CD4-positive, alpha-beta memory T cell (primary cell): ENCODE measurements at regions not wholly inside any gene's neighbourhood (a gene's known extent, or its start where the extent isn't known, plus 50 kb on each side); places are given as distances from the start of the nearest gene placed in this dataset.
A peak's percentile ranks its signal among the peaks of the same experiment; 100 is the strongest.

Source experiments
- CTCF ChIA-PET: fragments of 350-600 bp; sonication (Branson Sonifier 250); formaldehyde crosslinking; loops from one replicate; lab custom pipeline; 2021; ENCODE audit warnings: inconsistent platforms; ENCODE audit not compliant: partially characterized antibody; lab: Charles Lee
- POLR2A ChIA-PET: fragments of 350-600 bp; sonication (Branson Sonifier 250); formaldehyde crosslinking; loops from one replicate; lab custom pipeline; 2021; ENCODE audit not compliant: partially characterized antibody; lab: Charles Lee
- DNase-seq, 5 donors: peaks; one replicate each; pipeline versions ENCODE4 v3.0.0 to v3.0.0-alpha.2; 2020 to 2022; ENCODE audit warnings: mixed read lengths in 1 of 5
- H3K27ac ChIP-seq: one replicate; pipeline ENCODE4 v1.7.0; 2013; ENCODE audit warnings: low read depth, low read length
- H3K27me3 ChIP-seq: 2 replicates; pipeline ENCODE4 v1.7.0; 2013; ENCODE audit warnings: mild to moderate bottlenecking, low read length, moderate library complexity; ENCODE audit not compliant: insufficient read depth
- H3K36me3 ChIP-seq: 2 replicates; pipeline ENCODE4 v1.7.0; 2013; ENCODE audit warnings: mild to moderate bottlenecking, low read length, moderate library complexity; ENCODE audit not compliant: insufficient read depth
- H3K4me1 ChIP-seq: 2 replicates; pipeline ENCODE4 v1.7.0; 2013; ENCODE audit warnings: mild to moderate bottlenecking, low read length, moderate library complexity; ENCODE audit not compliant: insufficient read depth
- H3K4me3 ChIP-seq, 2 donors: one replicate each; pipeline ENCODE4 v1.7.0; 2013; ENCODE audit warnings: low read length in 2 of 2, mild to moderate bottlenecking in 1 of 2
- H3K9me3 ChIP-seq, 2 donors: one replicate each; pipeline ENCODE4 v1.7.0; 2013; ENCODE audit warnings: low read length in 2 of 2, control low read depth in 1 of 2; ENCODE audit not compliant: control insufficient read depth in 1 of 2
- H3K27ac Mint-ChIP-seq, 7 donors: one replicate each; pipeline ENCODE4 v1.8.0; 2020 to 2021; ENCODE audit warnings: mixed read lengths in 7 of 7, mild to moderate bottlenecking in 6 of 7, inconsistent platforms in 3 of 7, moderate library complexity in 3 of 7
- H3K27me3 Mint-ChIP-seq, 2 donors: one replicate each; pipeline ENCODE4 v1.8.0; 2020 to 2021; ENCODE audit warnings: mixed read lengths in 2 of 2
- H3K36me3 Mint-ChIP-seq, 2 donors: one replicate each; pipeline ENCODE4 v1.8.0; 2020 to 2021; ENCODE audit warnings: mixed read lengths in 2 of 2, inconsistent platforms in 1 of 2, mild to moderate bottlenecking in 1 of 2
- H3K4me1 Mint-ChIP-seq, 4 donors: one replicate each; pipeline ENCODE4 v1.8.0; 2020 to 2021; ENCODE audit warnings: mixed read lengths in 4 of 4, mild to moderate bottlenecking in 1 of 4
- H3K4me3 Mint-ChIP-seq, 8 donors: one replicate each; pipeline ENCODE4 v1.8.0; 2020 to 2021; ENCODE audit warnings: mixed read lengths in 8 of 8, mild to moderate bottlenecking in 7 of 8, moderate library complexity in 6 of 8, inconsistent platforms in 3 of 8
- H3K9me3 Mint-ChIP-seq, 8 donors: one replicate each; pipeline ENCODE4 v1.8.0; 2020 to 2021; ENCODE audit warnings: mixed read lengths in 8 of 8, mild to moderate bottlenecking in 5 of 8, inconsistent platforms in 3 of 8, moderate library complexity in 1 of 8
- intact Hi-C: fragments of 100-400 bp; cut with micrococcal nuclease; formaldehyde crosslinking; loops from one replicate; pipeline ENCODE4 v1.15.1; 2023

DNA sequence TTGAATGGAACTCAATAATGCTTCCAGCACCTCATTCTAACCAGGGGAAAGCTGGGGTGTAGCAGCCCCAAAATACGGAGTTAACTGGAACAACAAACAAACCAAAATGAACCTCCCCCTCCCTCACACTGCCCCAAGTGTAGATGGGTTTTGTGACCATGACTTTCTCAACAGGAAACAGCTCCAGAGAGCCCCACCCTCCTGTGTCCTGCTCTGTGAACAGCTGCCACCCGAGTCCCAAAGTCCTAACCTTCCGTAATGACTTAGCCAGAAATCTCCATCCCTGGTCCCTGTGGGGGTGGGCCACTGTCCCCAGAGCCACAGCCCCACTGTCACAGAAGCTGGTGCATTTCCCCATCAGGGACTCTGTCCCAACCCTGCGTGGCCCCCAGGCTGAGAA lies 155.4 kb downstream of the CRYBB2 start:
- Mint-ChIP-seq H3K27me3 (no peaks in the 10 kb centered on the region), H3K27ac (peak overlapping the region in 1 of 7 donors; percentile 22), H3K9me3 (no peaks in the 10 kb centered on the region), H3K4me1 (peaks cover 0 to 8% (median 5%) of the 10 kb centered on the region in 4 donors), H3K4me3 (no peak overlapping the region), H3K36me3 (peaks cover 30 to 32% of the 10 kb centered on the region in 2 donors)
- H3K4me1 ChIP-seq: no peaks in the 10 kb centered on the region
- H3K36me3 ChIP-seq: peaks cover 3% of the 10 kb centered on the region
- intact Hi-C loops: no loop called here
- H3K27ac ChIP-seq: no peak overlapping the region
- H3K9me3 ChIP-seq: no peaks in the 10 kb centered on the region
- H3K27me3 ChIP-seq: no peaks in the 10 kb centered on the region
- no peak overlapping the region for H3K4me3 ChIP-seq
- POLR2A ChIA-PET: no interaction called here
- DNase-seq: no peak
- CTCF ChIA-PET: no interaction called here

GRCh38 chr22:25375683-25376082 lies 156.2 kb downstream of the CRYBB2 start:
- H3K36me3 ChIP-seq: peaks cover 3% of the 10 kb centered on the region
- H3K27me3 ChIP-seq: no peaks in the 10 kb centered on the region
- no peak overlapping the region for H3K4me3 ChIP-seq
- DNase-seq: no peak
- no peak overlapping the region for H3K27ac ChIP-seq
- H3K4me1 ChIP-seq: no peaks in the 10 kb centered on the region
- H3K27me3 Mint-ChIP-seq: no peaks in the 10 kb centered on the region
- H3K9me3 ChIP-seq: no peaks in the 10 kb centered on the region
- POLR2A ChIA-PET: no interaction called here
- H3K36me3 Mint-ChIP-seq: peaks cover 29 to 35% of the 10 kb centered on the region in 2 donors
- intact Hi-C loops: no loop called here
- peak overlapping the region in 1 of 7 donors; percentile 64 for H3K27ac Mint-ChIP-seq
- H3K9me3 Mint-ChIP-seq: no peaks in the 10 kb centered on the region
- CTCF ChIA-PET: no interaction called here
- H3K4me1 Mint-ChIP-seq: peaks cover 0 to 8% (median 5%) of the 10 kb centered on the region in 4 donors
- no peak overlapping the region for H3K4me3 Mint-ChIP-seq

DNA sequence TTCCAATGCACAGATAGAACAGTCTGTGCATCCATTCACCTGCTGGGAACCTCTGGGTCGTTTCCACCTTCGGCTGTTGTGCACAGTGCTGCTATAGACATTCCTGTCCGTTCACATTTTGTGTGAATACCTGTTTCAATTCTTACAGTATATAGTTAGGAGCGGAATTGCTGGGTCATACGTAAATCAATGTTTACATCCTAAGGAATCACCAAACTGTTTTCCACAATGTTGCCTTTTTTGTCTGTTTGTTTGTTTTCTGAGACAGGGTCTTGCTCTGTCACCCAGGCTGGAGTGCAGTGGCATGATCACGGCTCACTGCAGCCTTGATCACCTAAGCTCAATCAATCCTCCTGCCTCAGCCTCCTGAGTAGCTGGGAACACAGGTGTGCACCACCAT lies 158.3 kb downstream of the CRYBB2 start:
- Mint-ChIP-seq H3K27me3 (no peaks in the 10 kb centered on the region), H3K27ac (peak overlapping the region in 1 of 7 donors; percentile 15), H3K4me3 (no peak overlapping the region), H3K36me3 (peaks cover 25 to 39% of the 10 kb centered on the region in 2 donors), H3K9me3 (no peaks in the 10 kb centered on the region), H3K4me1 (peaks cover 0 to 10% (median 6%) of the 10 kb centered on the region in 4 donors)
- intact Hi-C loops: no loop called here
- no peaks in the 10 kb centered on the region for H3K9me3 ChIP-seq
- ChIA-PET POLR2A (no interaction called here), CTCF (interaction anchor here (1.4 kb wide), 1 partner anchor 15 kb away, joined by 3 read pairs; no protein-coding TSS in a partner anchor)
- no peaks in the 10 kb centered on the region for H3K27me3 ChIP-seq
- no peaks in the 10 kb centered on the region for H3K4me1 ChIP-seq
- no peak overlapping the region for H3K4me3 ChIP-seq
- no peak overlapping the region for H3K27ac ChIP-seq
- DNase-seq: no peak
- peaks cover 3% of the 10 kb centered on the region for H3K36me3 ChIP-seq

DNA sequence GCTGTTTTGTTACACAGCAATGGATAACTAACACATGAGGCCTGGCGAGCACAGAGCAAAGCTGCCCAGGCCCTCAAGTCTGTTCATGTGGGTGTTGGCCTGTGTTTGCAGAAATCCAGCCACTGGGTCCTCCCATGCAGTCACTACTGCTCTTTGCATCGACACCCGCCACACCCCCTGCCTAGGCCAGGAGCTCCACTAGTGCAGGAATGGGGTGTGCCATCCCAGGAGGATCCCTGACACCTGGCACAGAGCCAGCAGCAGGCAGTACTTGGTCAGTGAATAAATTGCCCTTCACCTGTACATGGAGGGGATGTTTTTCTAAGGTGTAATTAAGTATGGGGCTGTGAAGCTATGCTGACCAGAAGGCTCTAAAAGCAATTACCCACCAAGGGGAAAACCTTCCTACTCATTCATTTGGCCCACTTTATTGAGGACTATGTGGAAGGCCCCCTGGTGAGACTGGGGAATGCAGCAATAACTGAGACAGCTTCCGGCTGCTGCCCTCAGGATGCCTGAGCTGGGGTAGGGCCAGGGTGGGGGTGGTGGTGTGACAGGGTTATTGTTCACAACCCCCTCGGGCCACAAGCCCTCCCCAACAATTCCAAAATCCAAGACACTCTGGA lies 160.8 kb downstream of the CRYBB2 start:
- Mint-ChIP-seq H3K27ac (peak overlapping the region in 1 of 7 donors; percentile 18), H3K9me3 (no peaks in the 10 kb centered on the region), H3K27me3 (no peaks in the 10 kb centered on the region), H3K4me1 (peaks cover under 1 to 11% (median 8%) of the 10 kb centered on the region in 4 donors), H3K36me3 (peaks cover 14 to 24% of the 10 kb centered on the region in 2 donors), H3K4me3 (no peak overlapping the region)
- Histone ChIP-seq H3K4me3 (no peak overlapping the region), H3K27me3 (no peaks in the 10 kb centered on the region), H3K4me1 (peaks cover under 1% of the 10 kb centered on the region), H3K27ac (no peak overlapping the region), H3K36me3 (no peaks in the 10 kb centered on the region), H3K9me3 (no peaks in the 10 kb centered on the region)
- DNase-seq: no peak
- intact Hi-C loops: no loop called here
- ChIA-PET POLR2A (no interaction called here), CTCF (no interaction called here)

- CTCF ChIA-PET: no interaction called here
- DNase-seq: no peak
These were observed 163.3 kb downstream of the CRYBB2 start for GRCh38 chr22:25382762-25383161.

DNA sequence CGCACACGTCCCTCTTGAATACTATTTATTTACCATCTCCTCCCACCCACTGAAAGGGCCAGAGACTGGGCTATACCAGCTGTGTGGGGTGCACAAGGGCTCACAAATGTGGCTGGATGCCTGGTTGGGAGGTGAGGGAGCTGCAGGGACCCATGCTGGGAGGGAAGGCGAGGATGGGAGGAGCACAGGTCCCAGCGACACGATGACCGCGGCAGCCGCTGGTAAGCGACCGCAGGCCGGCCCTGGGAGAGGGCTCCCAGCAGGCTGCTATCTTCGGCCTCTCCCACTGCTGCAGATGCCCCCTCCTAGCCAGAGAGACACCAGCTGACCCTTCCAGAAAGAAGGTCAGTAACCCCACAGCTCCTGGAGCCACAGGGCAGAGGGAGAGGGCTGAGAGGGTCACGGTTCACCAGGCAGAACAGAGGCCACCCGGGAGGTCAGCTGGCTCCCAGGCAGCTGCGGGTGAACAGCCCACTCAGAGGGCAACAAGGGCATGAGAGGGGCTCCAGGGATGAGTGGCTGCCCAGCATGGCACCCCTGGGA lies 163.9 kb downstream of the CRYBB2 start:
- H3K9me3 Mint-ChIP-seq: no peaks in the 10 kb centered on the region
- H3K36me3 Mint-ChIP-seq: peaks cover 5 to 14% of the 10 kb centered on the region in 2 donors
- no peak for DNase-seq
- POLR2A ChIA-PET: no interaction called here
- H3K4me1 ChIP-seq: peaks cover 21% of the 10 kb centered on the region
- no peak overlapping the region for H3K4me3 Mint-ChIP-seq
- intact Hi-C loops: no loop called here
- no peak overlapping the region for H3K27ac ChIP-seq
- CTCF ChIA-PET: no interaction called here
- H3K9me3 ChIP-seq: no peaks in the 10 kb centered on the region
- no peak overlapping the region for H3K27ac Mint-ChIP-seq
- H3K27me3 ChIP-seq: no peaks in the 10 kb centered on the region
- H3K36me3 ChIP-seq: no peaks in the 10 kb centered on the region
- peaks cover 21 to 40% (median 28%) of the 10 kb centered on the region in 4 donors for H3K4me1 Mint-ChIP-seq
- H3K27me3 Mint-ChIP-seq: no peaks in the 10 kb centered on the region
- no peak overlapping the region for H3K4me3 ChIP-seq

More at GRCh38 chr22:25382762-25383161, 163.3 kb downstream of the CRYBB2 start:
- Mint-ChIP-seq H3K36me3 (peaks cover 5 to 14% of the 10 kb centered on the region in 2 donors), H3K9me3 (no peaks in the 10 kb centered on the region), H3K4me3 (no peak overlapping the region), H3K4me1 (peaks cover 19 to 35% (median 23%) of the 10 kb centered on the region in 4 donors), H3K27ac (peak overlapping the region in 2 of 7 donors; percentile 38 to 56), H3K27me3 (no peaks in the 10 kb centered on the region)
- Histone ChIP-seq H3K4me1 (peaks cover 21% of the 10 kb centered on the region), H3K27ac (no peak overlapping the region), H3K9me3 (no peaks in the 10 kb centered on the region), H3K36me3 (no peaks in the 10 kb centered on the region), H3K27me3 (no peaks in the 10 kb centered on the region), H3K4me3 (no peak overlapping the region)
- POLR2A ChIA-PET: no interaction called here
- intact Hi-C loops: no loop called here

DNA sequence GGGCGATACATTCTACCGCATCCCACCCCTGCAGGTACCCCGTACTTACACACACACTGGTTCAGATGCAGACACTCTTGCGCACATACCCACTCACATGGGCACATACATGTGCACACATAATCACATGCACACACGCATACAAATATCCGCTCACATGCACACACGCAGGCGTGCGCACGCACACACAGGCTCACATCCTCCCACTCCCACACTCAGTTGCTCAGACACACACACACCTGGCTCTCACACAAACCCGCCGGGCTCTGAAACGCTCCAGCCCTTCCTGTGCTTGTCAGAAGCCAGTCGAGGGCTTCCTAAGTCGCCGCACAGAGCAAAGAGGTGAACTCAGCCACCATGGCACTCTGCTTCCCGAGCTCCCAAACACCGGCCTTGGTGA lies 164.5 kb downstream of the CRYBB2 start:
- Mint-ChIP-seq H3K27ac (peak overlapping the region in 1 of 7 donors; percentile 13), H3K27me3 (no peaks in the 10 kb centered on the region), H3K4me1 (peaks cover 26 to 46% (median 33%) of the 10 kb centered on the region in 4 donors), H3K36me3 (peaks cover 5 to 11% of the 10 kb centered on the region in 2 donors), H3K9me3 (no peaks in the 10 kb centered on the region), H3K4me3 (no peak overlapping the region)
- H3K9me3 ChIP-seq: no peaks in the 10 kb centered on the region
- peaks cover 26% of the 10 kb centered on the region for H3K4me1 ChIP-seq
- no peak for DNase-seq
- POLR2A ChIA-PET: no interaction called here
- no peak overlapping the region for H3K4me3 ChIP-seq
- no peaks in the 10 kb centered on the region for H3K27me3 ChIP-seq
- H3K36me3 ChIP-seq: no peaks in the 10 kb centered on the region
- CTCF ChIA-PET: no interaction called here
- intact Hi-C loops: no loop called here
- no peak overlapping the region for H3K27ac ChIP-seq
